Common myeloid progenitor, CD34-positive (primary cell): ENCODE measurements at regions not wholly inside any gene's neighbourhood (a gene's known extent, or its start where the extent isn't known, plus 50 kb on each side); places are given as distances from the start of the nearest gene placed in this dataset.
"Not testable (repeated sequence)": the region's sequence is repeated elsewhere in the genome, so short reads cannot be mapped to it uniquely, and the experiment has no call there.

Source experiments
- CTCF ChIA-PET: fragments of 350-600 bp; sonication (Branson Sonifier 250); formaldehyde crosslinking; loops from one replicate; lab custom pipeline; 2021; ENCODE audit warnings: antibody characterized with exemption; lab: Charles Lee
- POLR2A ChIA-PET: fragments of 350-600 bp; sonication (Branson Sonifier 250); formaldehyde crosslinking; loops from one replicate; lab custom pipeline; 2021; ENCODE audit warnings: antibody characterized with exemption; lab: Charles Lee
- DNase-seq, 3 donors: peaks; one replicate each; pipeline versions ENCODE4 v3.0.0 to v3.0.0-alpha.2; 2013
- H3K27ac ChIP-seq, 2 experiments: 1 replicate in 1 of 2; 2 replicates in 1 of 2; pipeline ENCODE4 v1.7.0; 2013; ENCODE audit warnings: inconsistent platforms in 2 of 2, low read length in 2 of 2, mild to moderate bottlenecking in 2 of 2, low read depth in 1 of 2, moderate library complexity in 1 of 2; ENCODE audit not compliant: severe bottlenecking in 2 of 2, insufficient read depth in 1 of 2, poor library complexity in 1 of 2
- H3K27me3 ChIP-seq, 5 experiments: replicated peaks in 2 of 5; 1 replicate in 3 of 5; 2 replicates in 2 of 5; pipeline versions ENCODE4 v1.6.1 to v1.7.0; 2013; ENCODE audit warnings: low read length in 4 of 5, mild to moderate bottlenecking in 2 of 5, moderate library complexity in 2 of 5, inconsistent platforms in 1 of 5; ENCODE audit not compliant: insufficient read depth in 5 of 5, control insufficient read depth in 4 of 5
- H3K36me3 ChIP-seq, 4 experiments: 1 replicate in 2 of 4; 2 replicates in 2 of 4; pipeline versions ENCODE4 v1.6.1 to v1.7.0; 2013; ENCODE audit warnings: low read length in 3 of 4, control low read depth in 1 of 4, mild to moderate bottlenecking in 1 of 4; ENCODE audit not compliant: control insufficient read depth in 4 of 4, insufficient read depth in 4 of 4
- H3K4me1 ChIP-seq, 4 experiments: 1 replicate in 3 of 4; 2 replicates in 1 of 4; pipeline versions ENCODE4 v1.6.1 to v1.7.1; 2013; ENCODE audit warnings: low read length in 3 of 4, mild to moderate bottlenecking in 3 of 4, control low read depth in 1 of 4, inconsistent platforms in 1 of 4, moderate library complexity in 1 of 4; ENCODE audit not compliant: control insufficient read depth in 4 of 4, insufficient read depth in 4 of 4; ENCODE audit errors: control extremely low read depth in 1 of 4
- H3K4me3 ChIP-seq, 7 experiments: 1 replicate in 4 of 7; 2 replicates in 3 of 7; pipeline versions ENCODE4 v1.5.1 to v1.7.0; 2013; ENCODE audit warnings: mild to moderate bottlenecking in 7 of 7, low read length in 6 of 7, moderate library complexity in 6 of 7, inconsistent platforms in 2 of 7, low read depth in 2 of 7, control low read depth in 1 of 7; ENCODE audit not compliant: insufficient read depth in 4 of 7, control insufficient read depth in 1 of 7; ENCODE audit errors: extremely low read depth in 1 of 7
- H3K9me3 ChIP-seq, 5 experiments: 1 replicate in 4 of 5; 2 replicates in 1 of 5; pipeline versions ENCODE4 v1.6.1 to v1.7.1; 2013; ENCODE audit warnings: low read length in 4 of 5, mild to moderate bottlenecking in 2 of 5, inconsistent platforms in 1 of 5, low read depth in 1 of 5, moderate library complexity in 1 of 5; ENCODE audit not compliant: control insufficient read depth in 4 of 5, insufficient read depth in 2 of 5; ENCODE audit errors: control extremely low read depth in 1 of 5
- WGBS: methylation state at CpG from one replicate; pipeline ENCODE4 v1.1.5; 2013; ENCODE audit not compliant: insufficient coverage; 5-methylcytosine and 5-hydroxymethylcytosine counted together

DNA sequence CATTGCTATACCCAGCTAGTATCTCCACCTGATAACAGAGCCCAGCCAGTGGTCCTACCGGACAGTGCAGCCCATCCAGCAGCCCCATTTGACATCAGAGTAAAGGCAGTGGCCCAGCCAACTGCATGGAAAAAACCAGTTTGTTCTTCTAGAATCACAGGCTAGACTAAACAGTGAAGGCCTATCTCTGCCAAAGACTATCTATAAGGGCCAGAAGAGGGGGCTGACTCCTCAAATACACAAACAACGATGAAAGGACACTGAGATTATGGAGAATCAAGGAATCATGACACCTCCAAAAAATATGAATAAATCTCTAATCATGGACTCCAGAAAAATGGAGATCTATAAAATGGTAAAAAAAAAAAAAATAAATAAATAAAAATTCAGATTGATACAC lies 546.4 kb upstream of the HTR2C start:
- no peak overlapping the region for H3K27ac ChIP-seq
- no peak for DNase-seq
- H3K4me3 ChIP-seq = no peak overlapping the region
- POLR2A ChIA-PET = no interaction called here
- H3K4me1 ChIP-seq = no peaks in the 10 kb centered on the region
- 100% methylated on average over 1 of the region's 2 CpGs for WGBS
- H3K36me3 ChIP-seq = no peaks in the 10 kb centered on the region
- CTCF ChIA-PET = no interaction called here
- no peaks in the 10 kb centered on the region for H3K27me3 ChIP-seq
- no peaks in the 10 kb centered on the region for H3K9me3 ChIP-seq

- POLR2A ChIA-PET = no interaction called here
- Histone ChIP-seq H3K4me3 (no peak overlapping the region), H3K27me3 (no peaks in the 10 kb centered on the region), H3K9me3 (no peaks in the 10 kb centered on the region), H3K27ac (no peak overlapping the region), H3K4me1 (no peaks in the 10 kb centered on the region), H3K36me3 (no peaks in the 10 kb centered on the region)
- no peak for DNase-seq
- CTCF ChIA-PET = no interaction called here
- 95% methylated on average over 4 of the region's 5 CpGs for WGBS
Observed at GRCh38 chrX:114028907-114029662, 554.8 kb upstream of the HTR2C start.

DNA sequence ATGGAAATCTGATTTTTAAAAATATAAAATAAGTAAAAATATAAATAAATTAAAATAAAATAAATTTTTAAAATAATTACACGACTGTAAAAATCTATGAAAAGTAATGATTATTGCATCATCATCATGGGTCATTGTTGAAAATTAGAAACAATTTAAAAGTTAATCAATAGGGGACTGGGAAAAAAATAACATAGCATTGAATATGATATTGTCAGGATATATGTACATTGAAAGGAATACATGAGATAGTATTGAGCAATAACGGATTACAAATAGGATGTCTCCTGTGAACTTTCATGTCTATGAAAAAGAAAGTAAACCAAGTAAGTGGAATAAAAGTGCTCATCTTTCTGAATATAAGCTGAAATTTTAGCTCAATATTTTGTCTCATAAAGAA lies 566.8 kb upstream of the HTR2C start:
- no peak overlapping the region for H3K27ac ChIP-seq
- H3K4me1 ChIP-seq = peaks cover 0 to 1% (median 0%) of the 10 kb centered on the region in 4 experiments
- H3K36me3 ChIP-seq = no peaks in the 10 kb centered on the region
- no peak for DNase-seq
- ChIA-PET POLR2A (no interaction called here), CTCF (no interaction called here)
- H3K4me3 ChIP-seq = no peak overlapping the region
- no peaks in the 10 kb centered on the region for H3K27me3 ChIP-seq
- H3K9me3 ChIP-seq = no peaks in the 10 kb centered on the region
- WGBS = no CpG with 5 or more reads among the region's 2 CpGs

GRCh38 chrX:114015966-114016365 lies 567.9 kb upstream of the HTR2C start:
- H3K36me3 ChIP-seq = no peaks in the 10 kb centered on the region
- WGBS = 13% methylated on average over 1 of the region's 6 CpGs
- H3K4me1 ChIP-seq = peaks cover 0 to 1% (median 0%) of the 10 kb centered on the region in 4 experiments
- H3K9me3 ChIP-seq = no peaks in the 10 kb centered on the region
- POLR2A ChIA-PET = no interaction called here
- H3K4me3 ChIP-seq = no peak overlapping the region
- H3K27me3 ChIP-seq = no peaks in the 10 kb centered on the region
- CTCF ChIA-PET = no interaction called here
- peak in 1 of 3 donors; percentile 58 for DNase-seq
- H3K27ac ChIP-seq = no peak overlapping the region

DNA sequence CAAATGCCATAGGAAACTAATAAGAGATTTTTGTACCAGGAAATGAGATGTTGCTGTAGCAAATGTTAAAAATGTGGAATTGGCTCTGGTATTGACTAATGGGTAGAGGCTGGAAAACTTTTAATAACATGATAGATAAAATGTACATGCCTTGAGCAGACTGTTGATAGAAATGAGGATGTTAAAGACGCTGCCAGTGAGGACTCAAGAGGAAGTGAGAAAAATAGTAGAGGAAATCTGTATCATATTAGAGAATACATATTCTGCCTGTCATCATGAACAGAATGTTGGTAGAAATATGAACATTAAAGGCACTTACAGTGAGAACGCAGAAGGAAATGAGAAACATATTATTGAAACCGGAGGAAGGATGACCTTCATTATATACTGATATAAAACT lies 577.2 kb upstream of the HTR2C start:
- WGBS = 83% methylated on average over 2 of the region's 3 CpGs
- H3K9me3 ChIP-seq = no peaks in the 10 kb centered on the region
- H3K4me3 ChIP-seq = no peak overlapping the region
- H3K27ac ChIP-seq = no peak overlapping the region
- ChIA-PET CTCF (no interaction called here), POLR2A (no interaction called here)
- H3K4me1 ChIP-seq = no peaks in the 10 kb centered on the region
- peaks cover 0 to 2% (median 0%) of the 10 kb centered on the region in 5 experiments for H3K27me3 ChIP-seq
- no peaks in the 10 kb centered on the region for H3K36me3 ChIP-seq
- no peak for DNase-seq

GRCh38 chrX:113996781-113997180 lies 587.1 kb upstream of the HTR2C start:
- WGBS = no CpG with 5 or more reads among the region's 1 CpG
- Histone ChIP-seq H3K36me3 (no peaks in the 10 kb centered on the region), H3K27me3 (no peaks in the 10 kb centered on the region), H3K4me1 (no peaks in the 10 kb centered on the region), H3K9me3 (no peaks in the 10 kb centered on the region), H3K27ac (no peak overlapping the region), H3K4me3 (no peak overlapping the region)
- DNase-seq = no peak
- CTCF ChIA-PET = interaction anchor here (1.1 kb wide), 1 partner anchor 20 kb away, joined by 3 read pairs; no protein-coding TSS in a partner anchor
- POLR2A ChIA-PET = no interaction called here

DNA sequence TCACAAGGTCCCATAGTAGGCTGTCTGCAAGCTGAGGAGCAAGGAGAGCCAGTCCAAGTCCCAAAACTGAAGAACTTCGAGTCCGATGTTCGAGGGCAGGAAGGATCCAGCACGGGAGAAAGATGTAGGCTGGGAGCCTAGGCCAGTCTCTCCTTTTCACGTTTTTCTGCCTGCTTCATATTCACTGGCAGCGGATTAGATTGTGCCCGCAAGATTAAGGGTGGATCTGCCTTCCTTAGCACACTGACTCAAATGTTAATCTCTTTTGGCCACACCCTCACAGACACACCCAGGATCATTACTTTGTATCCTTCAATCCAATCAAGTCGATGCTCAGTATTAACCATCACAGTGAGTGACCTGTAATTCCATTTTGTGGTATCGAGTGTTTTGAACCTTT lies 592.2 kb upstream of the HTR2C start:
- H3K4me1 ChIP-seq, H3K27ac ChIP-seq, CTCF ChIA-PET, H3K36me3 ChIP-seq, DNase-seq, POLR2A ChIA-PET, H3K9me3 ChIP-seq, H3K27me3 ChIP-seq, H3K4me3 ChIP-seq: not testable (repeated sequence)
- WGBS = 78% methylated on average over 8 of the region's 9 CpGs
